Activated CD4-positive, alpha-beta memory T cell treated with anti-CD3 and anti-CD28 coated beads, Interleukin-2, amount 10 ng/mL, durations not matched to agents 7 days and 5 days (primary cell): ENCODE measurements at regions not wholly inside any gene's neighbourhood (a gene's known extent, or its start where the extent isn't known, plus 50 kb on each side); places are given as distances from the start of the nearest gene placed in this dataset.

Experiments used
- CTCF ChIA-PET: fragments of 350-600 bp; sonication (Branson Sonifier 250); formaldehyde crosslinking; loops from one replicate; lab custom pipeline; 2021; ENCODE audit warnings: antibody characterized with exemption, inconsistent platforms; lab: Charles Lee
- POLR2A ChIA-PET: fragments of 350-600 bp; sonication (Branson Sonifier 250); formaldehyde crosslinking; loops from one replicate; lab custom pipeline; 2021; ENCODE audit warnings: antibody characterized with exemption; lab: Charles Lee
- DNase-seq: peaks from one replicate; pipeline ENCODE4 v3.0.0-alpha.2; 2020
- H3K27ac Mint-ChIP-seq: one replicate; pipeline ENCODE4 v1.8.0; 2021; ENCODE audit warnings: mild to moderate bottlenecking, mixed read lengths
- H3K27me3 Mint-ChIP-seq: one replicate; pipeline ENCODE4 v1.8.0; 2021; ENCODE audit warnings: mixed read lengths
- H3K36me3 Mint-ChIP-seq: one replicate; pipeline ENCODE4 v1.8.0; 2021; ENCODE audit warnings: low read depth, mixed read lengths
- H3K4me1 Mint-ChIP-seq: one replicate; pipeline ENCODE4 v1.8.0; 2021; ENCODE audit warnings: mixed read lengths
- H3K4me3 Mint-ChIP-seq: one replicate; pipeline ENCODE4 v1.8.0; 2021; ENCODE audit warnings: mild to moderate bottlenecking, mixed read lengths
- H3K9me3 Mint-ChIP-seq: one replicate; pipeline ENCODE4 v1.8.0; 2021; ENCODE audit warnings: mixed read lengths

- H3K27ac Mint-ChIP-seq = no peak overlapping the region
- DNase-seq = no peak
- CTCF ChIA-PET = no interaction called here
- H3K4me3 Mint-ChIP-seq = no peak overlapping the region
- H3K36me3 Mint-ChIP-seq = no peaks in the 10 kb centered on the region
- no peaks in the 10 kb centered on the region for H3K4me1 Mint-ChIP-seq
- no peaks in the 10 kb centered on the region for H3K9me3 Mint-ChIP-seq
- no peaks in the 10 kb centered on the region for H3K27me3 Mint-ChIP-seq
- POLR2A ChIA-PET = no interaction called here
Measured at GRCh38 chr5:163794993-163795392, 289.6 kb downstream of the MAT2B start.

- no peak for DNase-seq
- no peaks in the 10 kb centered on the region for H3K9me3 Mint-ChIP-seq
- CTCF ChIA-PET = no interaction called here
- H3K27ac Mint-ChIP-seq = no peak overlapping the region
- no peaks in the 10 kb centered on the region for H3K36me3 Mint-ChIP-seq
- POLR2A ChIA-PET = no interaction called here
- no peaks in the 10 kb centered on the region for H3K27me3 Mint-ChIP-seq
- H3K4me1 Mint-ChIP-seq = no peaks in the 10 kb centered on the region
- H3K4me3 Mint-ChIP-seq = no peak overlapping the region
Measured at GRCh38 chr5:163807781-163808180, 302.4 kb downstream of the MAT2B start.

- Mint-ChIP-seq H3K36me3 (no peaks in the 10 kb centered on the region), H3K27me3 (no peaks in the 10 kb centered on the region), H3K27ac (no peak overlapping the region), H3K4me3 (no peak overlapping the region), H3K9me3 (no peaks in the 10 kb centered on the region), H3K4me1 (no peaks in the 10 kb centered on the region)
- CTCF ChIA-PET = no interaction called here
- DNase-seq = no peak
- POLR2A ChIA-PET = no interaction called here
Measured at GRCh38 chr5:163809473-163809872, 304.1 kb downstream of the MAT2B start.

- no peaks in the 10 kb centered on the region for H3K27me3 Mint-ChIP-seq
- no peaks in the 10 kb centered on the region for H3K4me1 Mint-ChIP-seq
- no peaks in the 10 kb centered on the region for H3K9me3 Mint-ChIP-seq
- no peak for DNase-seq
- H3K4me3 Mint-ChIP-seq = no peak overlapping the region
- H3K27ac Mint-ChIP-seq = no peak overlapping the region
- ChIA-PET CTCF (no interaction called here), POLR2A (no interaction called here)
- H3K36me3 Mint-ChIP-seq = no peaks in the 10 kb centered on the region
Measured at GRCh38 chr5:163813900-163814299, 308.5 kb downstream of the MAT2B start.

- H3K27ac Mint-ChIP-seq = no peak overlapping the region
- POLR2A ChIA-PET = no interaction called here
- no peak for DNase-seq
Measured at GRCh38 chr5:163815240-163815791, 309.9 kb downstream of the MAT2B start.

GRCh38 chr5:163821142-163821541, 315.7 kb downstream of the MAT2B start:
- H3K27me3 Mint-ChIP-seq = no peaks in the 10 kb centered on the region
- no peak overlapping the region for H3K27ac Mint-ChIP-seq
- ChIA-PET CTCF (no interaction called here), POLR2A (no interaction called here)
- no peaks in the 10 kb centered on the region for H3K4me1 Mint-ChIP-seq
- peaks cover 3% of the 10 kb centered on the region for H3K9me3 Mint-ChIP-seq
- H3K36me3 Mint-ChIP-seq = no peaks in the 10 kb centered on the region
- no peak for DNase-seq
- no peak overlapping the region for H3K4me3 Mint-ChIP-seq

More at GRCh38 chr5:163815240-163815791, 309.9 kb downstream of the MAT2B start:
- H3K4me3 Mint-ChIP-seq = no peak overlapping the region
- no peaks in the 10 kb centered on the region for H3K27me3 Mint-ChIP-seq
- H3K9me3 Mint-ChIP-seq = no peaks in the 10 kb centered on the region
- H3K4me1 Mint-ChIP-seq = no peaks in the 10 kb centered on the region
- H3K36me3 Mint-ChIP-seq = no peaks in the 10 kb centered on the region
- CTCF ChIA-PET = interaction anchor here (0.6 kb wide), 1 partner anchor 1623 kb away, joined by 4 read pairs; no protein-coding TSS in a partner anchor

- ChIA-PET POLR2A (no interaction called here), CTCF (no interaction called here)
- DNase-seq = no peak
Measured at GRCh38 chr5:163822548-163822947, 317.1 kb downstream of the MAT2B start.

GRCh38 chr5:163825661-163826060, 320.2 kb downstream of the MAT2B start:
- POLR2A ChIA-PET = no interaction called here
- no peak overlapping the region for H3K4me3 Mint-ChIP-seq
- H3K27ac Mint-ChIP-seq = no peak overlapping the region
- H3K9me3 Mint-ChIP-seq = peaks cover 3% of the 10 kb centered on the region
- no peaks in the 10 kb centered on the region for H3K27me3 Mint-ChIP-seq
- no peaks in the 10 kb centered on the region for H3K36me3 Mint-ChIP-seq
- H3K4me1 Mint-ChIP-seq = no peaks in the 10 kb centered on the region
- CTCF ChIA-PET = no interaction called here
- no peak for DNase-seq

More at GRCh38 chr5:163822548-163822947, 317.1 kb downstream of the MAT2B start:
- H3K4me3 Mint-ChIP-seq = no peak overlapping the region
- peaks cover 3% of the 10 kb centered on the region for H3K9me3 Mint-ChIP-seq
- no peak overlapping the region for H3K27ac Mint-ChIP-seq
- no peaks in the 10 kb centered on the region for H3K4me1 Mint-ChIP-seq
- no peaks in the 10 kb centered on the region for H3K36me3 Mint-ChIP-seq
- H3K27me3 Mint-ChIP-seq = no peaks in the 10 kb centered on the region

- Mint-ChIP-seq H3K27me3 (no peaks in the 10 kb centered on the region), H3K4me1 (no peaks in the 10 kb centered on the region), H3K36me3 (no peaks in the 10 kb centered on the region), H3K27ac (no peak overlapping the region), H3K9me3 (peaks cover under 1% of the 10 kb centered on the region), H3K4me3 (no peak overlapping the region)
- DNase-seq = no peak
- CTCF ChIA-PET = no interaction called here
- POLR2A ChIA-PET = no interaction called here
Measured at GRCh38 chr5:163826201-163826600, 320.8 kb downstream of the MAT2B start.

- no peaks in the 10 kb centered on the region for H3K36me3 Mint-ChIP-seq
- ChIA-PET CTCF (no interaction called here), POLR2A (no interaction called here)
- no peaks in the 10 kb centered on the region for H3K9me3 Mint-ChIP-seq
- no peak overlapping the region for H3K27ac Mint-ChIP-seq
- no peak for DNase-seq
- no peaks in the 10 kb centered on the region for H3K4me1 Mint-ChIP-seq
- H3K4me3 Mint-ChIP-seq = no peak overlapping the region
- H3K27me3 Mint-ChIP-seq = no peaks in the 10 kb centered on the region
Measured at GRCh38 chr5:163832155-163832554, 326.7 kb downstream of the MAT2B start.

- Mint-ChIP-seq H3K36me3 (no peaks in the 10 kb centered on the region), H3K4me1 (no peaks in the 10 kb centered on the region), H3K27me3 (no peaks in the 10 kb centered on the region), H3K4me3 (no peak overlapping the region), H3K27ac (no peak overlapping the region), H3K9me3 (peaks cover 2% of the 10 kb centered on the region)
- POLR2A ChIA-PET = no interaction called here
- no peak for DNase-seq
- CTCF ChIA-PET = no interaction called here
Measured at GRCh38 chr5:163838738-163839137, 333.3 kb downstream of the MAT2B start.

- no peak for DNase-seq
- Mint-ChIP-seq H3K4me3 (no peak overlapping the region), H3K4me1 (no peaks in the 10 kb centered on the region), H3K27me3 (no peaks in the 10 kb centered on the region), H3K9me3 (peaks cover 5% of the 10 kb centered on the region), H3K27ac (no peak overlapping the region), H3K36me3 (no peaks in the 10 kb centered on the region)
- CTCF ChIA-PET = no interaction called here
- POLR2A ChIA-PET = no interaction called here
Measured at GRCh38 chr5:163846512-163846911, 341.1 kb downstream of the MAT2B start.

- no peaks in the 10 kb centered on the region for H3K36me3 Mint-ChIP-seq
- ChIA-PET CTCF (no interaction called here), POLR2A (no interaction called here)
- no peaks in the 10 kb centered on the region for H3K4me1 Mint-ChIP-seq
- no peak overlapping the region for H3K4me3 Mint-ChIP-seq
- peaks cover 18% of the 10 kb centered on the region for H3K9me3 Mint-ChIP-seq
- H3K27me3 Mint-ChIP-seq = no peaks in the 10 kb centered on the region
- no peak overlapping the region for H3K27ac Mint-ChIP-seq
- no peak for DNase-seq
Measured at GRCh38 chr5:163855754-163856153, 350.3 kb downstream of the MAT2B start.

GRCh38 chr5:163861670-163862069, 356.3 kb downstream of the MAT2B start:
- Mint-ChIP-seq H3K27ac (no peak overlapping the region), H3K36me3 (no peaks in the 10 kb centered on the region), H3K9me3 (peaks cover 9% of the 10 kb centered on the region), H3K4me1 (no peaks in the 10 kb centered on the region), H3K4me3 (no peak overlapping the region), H3K27me3 (no peaks in the 10 kb centered on the region)
- no peak for DNase-seq
- ChIA-PET POLR2A (no interaction called here), CTCF (no interaction called here)
